ENCODE measurements at regions not wholly inside any gene's neighbourhood (a gene's known extent, or its start where the extent isn't known, plus 50 kb on each side); places are given as distances from the start of the nearest gene placed in this dataset.
"Not testable (repeated sequence)": the region's sequence is repeated elsewhere in the genome, so short reads cannot be mapped to it uniquely, and the experiment has no call there.

DNA sequence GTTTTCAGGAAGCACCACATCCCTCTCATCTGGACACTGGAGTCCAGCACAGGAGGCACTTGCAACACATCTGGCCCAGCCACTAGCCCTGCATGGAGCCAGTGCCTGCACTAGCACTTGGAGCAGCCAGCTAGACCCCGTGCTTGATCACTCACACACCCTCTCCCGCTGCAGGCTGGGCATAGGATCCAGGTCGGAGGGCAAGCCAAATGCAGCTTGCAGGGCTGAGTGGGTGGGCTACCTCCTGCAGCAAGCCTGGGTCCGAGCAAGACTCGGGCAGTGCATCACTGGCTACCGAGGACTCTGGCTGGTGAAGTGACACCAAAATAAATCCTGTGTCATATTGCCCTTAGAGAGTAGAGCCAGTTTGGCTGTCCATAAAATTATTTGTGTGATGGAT is 1795.4 kb downstream of the LRRC4C start:
- no peak for DNase-seq

DNA sequence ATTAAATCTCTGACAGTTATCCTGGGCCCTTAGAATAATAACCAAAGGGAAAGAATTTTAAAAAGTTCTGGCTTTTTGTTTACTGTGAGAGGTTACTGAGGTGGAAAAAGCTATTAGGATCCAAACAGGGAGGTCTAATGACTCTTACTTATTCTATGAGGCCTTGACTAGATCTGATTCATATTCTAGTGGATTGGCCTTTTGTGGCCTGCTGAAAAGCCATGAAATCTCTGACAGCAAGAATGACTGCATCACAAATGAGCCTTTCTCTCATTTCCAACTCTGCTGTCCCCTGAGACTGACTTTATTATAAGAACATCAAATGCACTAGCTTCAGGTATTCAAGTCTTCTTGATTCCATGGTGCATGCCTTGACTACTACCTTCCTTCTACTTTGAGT is 1797.6 kb downstream of the LRRC4C start:
- DNase-seq, result no peak

DNA sequence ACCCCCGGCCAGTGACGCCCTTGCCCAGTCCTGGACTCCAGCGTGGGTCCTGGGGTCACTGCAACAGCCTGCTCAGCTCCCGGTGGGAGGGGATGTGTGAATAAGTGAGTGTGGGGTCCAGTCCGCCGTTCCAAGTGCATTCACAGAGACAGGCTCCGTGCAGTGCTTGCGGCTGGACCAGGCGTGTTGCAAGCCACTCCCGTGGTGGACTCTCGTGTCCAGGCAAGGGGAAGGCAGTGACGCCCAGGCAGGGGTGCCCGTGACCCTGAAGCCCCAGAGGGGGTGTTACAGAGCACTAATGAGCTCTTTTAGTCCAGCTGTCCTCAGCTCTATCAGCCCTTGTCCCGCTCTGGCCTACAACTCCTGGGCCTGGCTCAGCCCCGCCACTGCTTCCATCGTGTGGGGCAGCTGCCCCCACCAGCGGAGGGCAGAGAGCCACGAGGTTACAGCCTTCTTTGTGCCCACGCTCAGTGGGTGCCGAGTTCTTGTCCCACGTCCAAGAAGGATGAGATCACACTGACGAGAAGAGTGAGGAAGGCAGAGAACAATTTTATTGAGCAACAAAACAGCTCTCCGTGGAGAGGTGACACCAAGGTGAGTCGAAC is 1807.5 kb downstream of the LRRC4C start:
- DNase-seq, result no peak

DNA sequence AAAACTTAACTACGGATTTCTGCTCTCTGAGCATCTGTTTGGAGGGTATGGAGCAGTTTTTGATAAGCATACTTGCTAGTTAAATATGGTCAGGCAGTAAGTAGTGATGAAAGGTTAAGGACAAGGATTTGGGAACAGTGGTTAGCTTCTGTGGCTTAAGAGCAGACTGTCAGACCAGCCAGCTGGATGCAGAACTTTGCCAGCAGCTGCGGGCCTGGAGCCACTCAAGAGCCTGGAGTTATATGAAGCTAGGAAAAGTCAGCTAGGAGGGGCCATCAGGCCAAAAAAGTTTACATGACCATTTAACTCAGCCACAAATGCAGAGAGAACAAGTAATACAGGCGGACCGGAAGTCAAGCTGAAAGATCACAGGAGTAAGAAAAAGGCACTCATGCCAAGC is 1817.7 kb downstream of the LRRC4C start:
- no peak for DNase-seq

DNA sequence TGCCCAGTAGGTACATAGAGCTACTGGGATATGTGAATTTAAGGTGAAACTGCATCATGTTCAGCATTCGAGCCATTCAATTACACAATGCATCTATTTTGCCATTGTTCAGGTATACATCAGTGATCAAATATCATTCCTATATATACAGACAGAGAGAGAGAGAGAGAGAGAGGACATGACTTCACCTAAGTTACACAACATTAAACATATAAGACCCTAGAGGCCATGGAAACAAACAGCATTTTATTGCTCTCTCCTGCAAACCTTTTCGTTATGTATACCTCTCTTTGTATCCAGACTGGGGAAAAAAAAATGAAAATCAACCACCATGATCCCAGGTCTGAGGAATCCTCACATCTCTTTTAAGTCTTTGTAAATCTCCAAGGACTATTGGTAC is 1829.1 kb downstream of the LRRC4C start:
- DNase-seq, result no peak

DNA sequence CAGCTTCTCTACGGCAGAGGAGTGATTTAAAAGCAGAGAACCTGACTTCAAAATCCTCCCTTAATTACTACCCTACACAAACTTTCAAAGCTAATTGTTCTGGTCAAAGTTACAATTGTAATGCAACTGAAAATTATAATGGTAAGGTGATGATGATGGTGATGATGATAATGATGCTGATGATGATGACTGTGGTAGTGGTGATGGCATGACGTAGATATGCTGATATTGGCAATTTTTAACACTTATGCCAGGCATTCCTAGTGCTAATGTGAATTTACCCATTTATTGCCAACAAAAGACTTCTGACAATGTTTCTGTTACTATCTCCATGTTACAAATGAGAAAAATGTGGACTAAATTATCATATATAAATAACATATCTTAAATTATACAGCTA is 1831.1 kb downstream of the LRRC4C start:
- no peak for DNase-seq

DNA sequence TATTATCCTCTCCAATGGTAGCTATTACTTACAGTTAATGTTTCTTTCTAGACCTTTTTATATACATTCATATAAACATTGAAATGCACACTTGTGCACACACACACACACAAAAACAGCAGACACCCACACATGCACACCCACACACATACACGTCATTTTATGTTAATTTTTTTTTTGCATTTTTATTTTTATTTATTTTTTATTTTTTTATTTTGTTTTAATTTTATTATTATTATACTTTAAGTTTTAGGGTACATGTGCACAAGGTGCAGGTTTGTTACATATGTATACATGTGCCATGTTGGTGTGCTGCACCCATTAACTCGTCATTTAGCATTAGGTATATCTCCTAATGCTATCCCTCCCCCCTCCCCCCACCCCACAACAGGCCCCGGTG is 1839.1 kb downstream of the LRRC4C start:
- not testable (repeated sequence) for DNase-seq

DNA sequence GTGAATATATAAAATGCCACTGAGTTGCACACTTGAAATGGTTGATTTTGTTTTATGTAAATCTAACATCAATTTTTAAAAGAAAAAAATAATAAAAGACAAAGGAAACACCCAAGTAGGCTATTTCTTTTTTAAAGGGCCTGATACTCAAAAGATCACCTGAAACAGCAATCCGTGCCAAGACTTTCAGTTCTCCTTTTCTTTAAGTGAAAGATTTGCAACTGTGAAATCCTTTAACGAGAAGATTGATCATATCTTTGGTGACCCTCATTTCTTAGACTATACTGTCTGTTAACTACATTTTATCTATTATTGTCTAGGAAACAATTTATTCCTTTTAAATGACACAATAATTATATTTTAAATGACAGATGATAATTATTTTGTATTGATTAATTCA is 1841.5 kb downstream of the LRRC4C start:
- no peak for DNase-seq

DNA sequence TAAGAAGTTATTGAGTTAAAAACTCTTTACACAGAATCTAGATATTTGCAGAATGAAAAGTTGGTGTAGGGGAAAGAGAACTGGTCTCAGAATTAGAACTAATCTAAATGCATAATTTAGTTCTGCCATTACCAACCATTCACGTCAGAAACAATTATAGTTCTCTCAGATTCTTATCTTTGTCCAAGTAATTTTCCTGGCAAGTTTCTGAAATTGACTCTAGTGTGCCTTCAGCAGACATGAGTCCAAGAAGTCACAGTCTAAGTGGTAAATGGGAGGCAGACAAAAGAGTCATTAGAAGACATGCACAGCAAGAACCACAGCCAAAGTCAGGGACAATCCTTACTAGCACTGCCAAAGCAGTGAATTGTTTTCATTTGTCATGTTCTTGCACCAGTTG is 1870.1 kb downstream of the LRRC4C start:
- DNase-seq, result no peak

DNA sequence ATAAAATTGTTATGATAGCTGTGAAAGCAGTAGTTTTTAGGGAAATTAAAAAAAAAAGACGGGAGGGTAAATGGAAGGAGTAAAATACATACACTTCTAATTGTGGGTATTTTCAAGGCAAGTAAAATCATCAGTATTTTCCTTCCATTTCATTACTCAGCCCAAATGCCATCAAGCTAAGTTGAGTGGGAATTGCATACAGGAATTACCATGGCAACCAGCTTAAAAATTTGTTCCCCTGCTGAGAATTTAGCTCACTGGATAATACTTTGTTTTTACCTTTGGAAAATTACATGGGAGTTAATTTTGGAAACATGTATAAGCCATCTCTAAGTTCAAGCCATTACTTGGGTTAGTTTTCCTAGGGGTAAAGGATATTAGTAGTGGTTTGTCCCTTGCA is 1873.4 kb downstream of the LRRC4C start:
- DNase-seq, result no peak

DNA sequence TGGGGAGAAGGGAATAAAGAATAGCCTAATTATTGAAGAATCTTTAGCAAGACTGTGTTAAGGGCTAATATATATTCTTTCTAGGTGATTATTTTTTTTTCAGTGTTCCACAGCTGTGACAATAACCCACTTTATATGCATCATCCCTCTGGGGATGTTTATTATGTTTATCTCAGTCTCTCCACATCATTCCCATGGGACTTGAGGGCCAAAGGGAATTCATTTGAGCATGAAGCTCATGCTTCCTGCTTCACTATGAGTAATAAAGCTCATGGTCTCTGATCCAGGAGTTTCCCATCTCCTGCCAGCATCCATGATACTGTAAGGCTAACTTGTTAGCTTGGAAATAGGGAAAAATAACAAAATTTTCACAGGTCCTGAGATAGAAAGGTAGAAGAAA is 1888.4 kb downstream of the LRRC4C start:
- DNase-seq, result no peak

DNA sequence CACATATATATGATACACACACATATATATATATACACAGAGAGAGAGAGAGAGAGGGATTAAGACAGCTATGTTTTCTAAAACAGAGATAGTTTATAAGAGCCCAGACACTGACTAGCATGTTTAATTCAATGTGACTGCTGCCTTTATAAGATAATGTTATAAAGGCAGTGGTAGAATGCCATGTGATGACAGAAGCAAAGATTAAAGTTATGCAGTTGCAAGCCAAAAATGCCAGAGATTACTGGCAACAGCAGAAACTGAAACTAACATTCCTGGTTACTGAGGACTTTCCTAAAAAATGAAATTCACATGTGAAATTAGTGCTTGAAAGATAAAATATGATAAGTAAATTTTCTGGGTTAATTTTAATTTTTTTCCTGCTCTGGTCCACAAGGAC is 1888.9 kb downstream of the LRRC4C start:
- DNase-seq, result no peak

DNA sequence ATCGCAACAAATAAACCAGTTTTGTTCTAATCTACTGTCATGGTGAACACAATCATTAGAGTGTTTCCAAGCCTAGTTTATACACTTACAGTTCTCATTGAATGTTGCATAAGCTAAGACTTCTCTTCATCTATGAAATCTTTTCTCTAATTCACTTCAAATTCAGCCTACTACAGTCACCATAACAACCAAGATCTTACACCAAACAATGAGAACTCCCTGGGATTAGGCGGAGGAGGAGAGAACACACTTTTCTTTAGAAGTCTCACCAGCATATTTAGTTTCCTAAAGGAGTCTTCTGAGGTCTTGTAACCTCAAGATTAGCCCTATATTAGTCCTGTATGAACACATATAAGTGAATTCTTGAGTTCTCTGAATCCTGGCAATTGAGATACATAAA is 1889.7 kb downstream of the LRRC4C start:
- no peak for DNase-seq

DNA sequence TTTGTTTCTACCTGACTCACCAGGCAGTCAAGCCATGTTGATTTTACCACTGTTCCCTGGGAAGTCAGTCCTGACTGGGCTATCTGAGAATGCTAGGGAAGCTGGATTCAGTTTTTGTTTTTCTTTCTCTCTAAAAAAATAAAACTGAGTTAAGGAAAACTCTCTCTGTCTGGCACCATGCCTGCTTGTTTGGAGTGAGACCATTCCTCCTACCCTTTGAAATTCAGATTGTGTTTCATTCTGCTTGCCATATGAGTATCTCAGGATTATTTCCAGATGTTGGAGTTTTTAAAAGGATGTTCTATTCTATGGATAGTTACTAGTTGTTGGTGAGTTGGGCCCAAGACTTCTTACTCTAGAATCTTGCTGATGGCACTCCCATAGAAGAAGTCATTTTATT is 1917.0 kb downstream of the LRRC4C start:
- no peak for DNase-seq

DNA sequence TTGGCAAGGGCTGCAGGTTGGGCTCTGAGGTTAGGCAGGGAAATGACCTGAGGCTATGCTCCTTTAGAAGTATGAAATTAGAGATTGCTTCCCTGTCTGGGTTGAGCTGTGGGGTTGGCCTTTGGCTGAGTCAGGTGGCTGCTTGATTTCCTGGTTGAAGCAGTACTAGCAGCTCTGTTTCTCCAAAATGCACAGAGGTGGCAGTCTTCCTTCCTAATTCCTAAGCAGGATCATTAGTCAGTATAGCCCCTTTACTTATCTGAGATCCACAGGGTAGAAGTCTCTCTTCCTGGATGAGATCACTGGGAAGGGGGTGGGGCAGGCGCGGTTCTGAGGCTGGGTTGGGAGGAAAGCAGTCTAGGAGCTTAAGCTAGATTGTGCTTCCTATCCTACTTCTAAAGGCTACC is 1917.5 kb downstream of the LRRC4C start:
- no peak for DNase-seq

DNA sequence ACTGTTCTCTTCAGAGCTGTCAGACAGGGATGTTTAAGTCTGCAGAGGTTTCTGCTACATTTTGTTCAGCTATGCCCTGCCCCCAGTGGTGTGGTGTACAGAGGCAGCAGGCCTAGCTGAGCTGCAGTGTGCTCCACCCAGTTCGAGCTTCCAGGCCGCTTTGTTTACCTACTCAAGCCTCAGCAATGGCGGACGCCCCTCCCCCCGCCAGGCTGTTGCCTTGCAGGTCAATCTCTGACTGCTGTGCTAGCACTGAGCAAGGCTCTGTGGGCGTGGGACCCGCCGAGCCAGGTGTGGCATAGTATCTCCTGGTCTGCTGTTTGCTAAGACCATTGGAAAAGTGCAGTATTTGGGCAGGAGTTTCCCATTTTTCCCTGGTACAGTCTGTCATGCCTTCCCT is 1923.1 kb downstream of the LRRC4C start:
- not testable (repeated sequence) for DNase-seq

Measured in suppressor macrophage treated with lipopolysaccharide for 4 hours (primary cell).